ENCODE measurements at regions not wholly inside any gene's neighbourhood (a gene's known extent, or its start where the extent isn't known, plus 50 kb on each side); places are given as distances from the start of the nearest gene placed in this dataset.

DNA sequence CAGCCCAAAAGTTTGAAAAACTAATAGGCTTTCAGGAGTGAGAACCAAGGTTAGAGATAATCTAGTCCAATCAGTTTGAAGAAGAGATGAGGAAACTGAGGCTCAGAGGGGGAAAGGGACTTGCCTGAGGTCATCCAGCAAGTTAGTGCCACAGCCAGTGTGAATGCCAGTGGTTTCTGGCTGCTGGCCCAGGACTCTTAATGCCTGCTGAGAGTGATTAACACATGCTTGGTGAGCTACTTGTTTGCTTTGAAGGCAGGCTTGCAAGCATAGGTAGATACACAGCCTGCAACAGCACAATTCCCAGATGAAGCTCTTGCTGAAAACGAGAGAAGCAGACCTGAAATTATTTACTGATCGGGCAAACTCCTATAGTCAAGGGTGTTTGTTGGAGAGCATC, 591.6 kb upstream of the SGCD start:
- no peak for DNase-seq (ENCODE audit: low spot score)
- peaks cover 2 to 25% (median 24%) of the 10 kb centered on the region in 3 experiments for H3K27me3 ChIP-seq (ENCODE audit: control insufficient read depth in 3 of 3, insufficient read depth in 3 of 3, low read depth in 1 of 3, low read length in 3 of 3)
- no peak overlapping the region for H4K8ac ChIP-seq (ENCODE audit: low read depth, low read length)
- H2BK5ac ChIP-seq (ENCODE audit: low read length), result no peak overlapping the region
- no peak overlapping the region for H3K18ac ChIP-seq (ENCODE audit: low read length)
- no peak overlapping the region for H3K27ac ChIP-seq (replicated peaks; ENCODE audit: low read length)
- peaks cover 0 to 2% of the 10 kb centered on the region in 2 donors for H3K9me3 ChIP-seq (replicated peaks in 1 of 2; ENCODE audit: control insufficient read depth in 2 of 2, insufficient read depth in 1 of 2, low read depth in 1 of 2, low read length in 2 of 2)
- H3K4me1 ChIP-seq (ENCODE audit: control insufficient read depth in 2 of 2, insufficient read depth in 1 of 2, low read depth in 1 of 2, low read length in 2 of 2), result no peaks in the 10 kb centered on the region
- no peak overlapping the region for H3K4me2 ChIP-seq (ENCODE audit: insufficient read depth, low read length, poor library complexity, severe bottlenecking)
- H3K23ac ChIP-seq (ENCODE audit: low read depth, low read length, poor library complexity), result no peak overlapping the region
- no peak overlapping the region for H3K4me3 ChIP-seq (ENCODE audit: low read length in 2 of 2)
- no peaks in the 10 kb centered on the region for H3K36me3 ChIP-seq (replicated peaks in 1 of 2; ENCODE audit: control insufficient read depth in 2 of 2, insufficient read depth in 2 of 2, low read length in 2 of 2)
- no CpG with 5 or more reads among the region's 2 CpGs for WGBS, 2 donors (ENCODE audit: extremely low coverage in 2 of 2, insufficient read length in 2 of 2, insufficient replicate concordance in 1 of 2)
- no peaks in the 10 kb centered on the region for H3K79me1 ChIP-seq (ENCODE audit: low read depth, low read length)
- H2BK15ac ChIP-seq (ENCODE audit: low read length), result no peak overlapping the region
- H2AFZ ChIP-seq (ENCODE audit: low read length), result no peak overlapping the region
- H2BK120ac ChIP-seq (ENCODE audit: low read depth, low read length), result no peak overlapping the region
- H2BK12ac ChIP-seq (ENCODE audit: low read length), result no peak overlapping the region
- no peak overlapping the region for H3K4ac ChIP-seq (ENCODE audit: low read length)
- no peak overlapping the region for H3K9ac ChIP-seq (ENCODE audit: low read depth, low read length, poor library complexity)
- no peak overlapping the region for H3K14ac ChIP-seq (ENCODE audit: low read length)
- H4K91ac ChIP-seq (ENCODE audit: low read depth, low read length, poor library complexity), result no peak overlapping the region
- H2AK5ac ChIP-seq (ENCODE audit: low read depth, low read length), result no peak overlapping the region

DNA sequence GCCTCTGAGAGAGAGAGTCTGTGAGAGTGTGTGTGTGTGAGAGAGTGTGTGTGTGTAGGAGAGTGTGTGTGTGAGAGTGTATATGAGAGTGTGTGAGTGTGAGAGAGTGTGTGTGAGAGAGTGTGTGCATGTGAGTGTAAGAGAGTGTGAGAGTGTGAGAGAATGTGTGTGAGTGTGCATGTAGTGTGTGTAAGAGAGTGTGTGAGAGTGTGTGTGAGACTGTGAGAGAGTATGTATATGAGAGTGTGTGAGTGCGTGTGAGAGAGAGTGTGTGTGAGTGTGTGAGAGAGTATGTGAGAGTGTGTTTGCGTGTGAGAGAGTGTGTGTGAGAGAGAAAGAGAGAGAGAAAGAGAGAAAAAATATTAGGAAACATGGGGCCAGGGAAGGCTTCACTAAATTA, 588.3 kb upstream of the SGCD start:
- H3K79me1 ChIP-seq (ENCODE audit: low read depth, low read length), result no peaks in the 10 kb centered on the region
- no peak overlapping the region for H3K4me2 ChIP-seq (ENCODE audit: insufficient read depth, low read length, poor library complexity, severe bottlenecking)
- H2AK5ac ChIP-seq (ENCODE audit: low read depth, low read length), result no peak overlapping the region
- no peak overlapping the region for H2BK120ac ChIP-seq (ENCODE audit: low read depth, low read length)
- H2BK15ac ChIP-seq (ENCODE audit: low read length), result no peak overlapping the region
- no peak overlapping the region for H3K23ac ChIP-seq (ENCODE audit: low read depth, low read length, poor library complexity)
- no peak overlapping the region for H3K14ac ChIP-seq (ENCODE audit: low read length)
- no peak overlapping the region for H3K27ac ChIP-seq (replicated peaks; ENCODE audit: low read length)
- H2BK12ac ChIP-seq (ENCODE audit: low read length), result no peak overlapping the region
- H3K18ac ChIP-seq (ENCODE audit: low read length), result no peak overlapping the region
- H3K4ac ChIP-seq (ENCODE audit: low read length), result no peak overlapping the region
- H4K8ac ChIP-seq (ENCODE audit: low read depth, low read length), result no peak overlapping the region
- H3K4me3 ChIP-seq (ENCODE audit: low read length in 2 of 2), result no peak overlapping the region
- 100% methylated on average over 2 of the region's 2 CpGs for WGBS, 2 donors (ENCODE audit: extremely low coverage in 2 of 2, insufficient read length in 2 of 2, insufficient replicate concordance in 1 of 2)
- H2BK5ac ChIP-seq (ENCODE audit: low read length), result no peak overlapping the region
- H3K9ac ChIP-seq (ENCODE audit: low read depth, low read length, poor library complexity), result no peak overlapping the region
- H3K9me3 ChIP-seq (replicated peaks in 1 of 2; ENCODE audit: control insufficient read depth in 2 of 2, insufficient read depth in 1 of 2, low read depth in 1 of 2, low read length in 2 of 2), result peaks cover 0 to 2% of the 10 kb centered on the region in 2 donors
- H4K91ac ChIP-seq (ENCODE audit: low read depth, low read length, poor library complexity), result no peak overlapping the region
- DNase-seq (ENCODE audit: low spot score), result no peak
- no peaks in the 10 kb centered on the region for H3K36me3 ChIP-seq (replicated peaks in 1 of 2; ENCODE audit: control insufficient read depth in 2 of 2, insufficient read depth in 2 of 2, low read length in 2 of 2)
- no peaks in the 10 kb centered on the region for H3K4me1 ChIP-seq (ENCODE audit: control insufficient read depth in 2 of 2, insufficient read depth in 1 of 2, low read depth in 1 of 2, low read length in 2 of 2)
- H3K27me3 ChIP-seq (ENCODE audit: control insufficient read depth in 3 of 3, insufficient read depth in 3 of 3, low read depth in 1 of 3, low read length in 3 of 3), result no peaks in the 10 kb centered on the region
- H2AFZ ChIP-seq (ENCODE audit: low read length), result no peak overlapping the region

DNA sequence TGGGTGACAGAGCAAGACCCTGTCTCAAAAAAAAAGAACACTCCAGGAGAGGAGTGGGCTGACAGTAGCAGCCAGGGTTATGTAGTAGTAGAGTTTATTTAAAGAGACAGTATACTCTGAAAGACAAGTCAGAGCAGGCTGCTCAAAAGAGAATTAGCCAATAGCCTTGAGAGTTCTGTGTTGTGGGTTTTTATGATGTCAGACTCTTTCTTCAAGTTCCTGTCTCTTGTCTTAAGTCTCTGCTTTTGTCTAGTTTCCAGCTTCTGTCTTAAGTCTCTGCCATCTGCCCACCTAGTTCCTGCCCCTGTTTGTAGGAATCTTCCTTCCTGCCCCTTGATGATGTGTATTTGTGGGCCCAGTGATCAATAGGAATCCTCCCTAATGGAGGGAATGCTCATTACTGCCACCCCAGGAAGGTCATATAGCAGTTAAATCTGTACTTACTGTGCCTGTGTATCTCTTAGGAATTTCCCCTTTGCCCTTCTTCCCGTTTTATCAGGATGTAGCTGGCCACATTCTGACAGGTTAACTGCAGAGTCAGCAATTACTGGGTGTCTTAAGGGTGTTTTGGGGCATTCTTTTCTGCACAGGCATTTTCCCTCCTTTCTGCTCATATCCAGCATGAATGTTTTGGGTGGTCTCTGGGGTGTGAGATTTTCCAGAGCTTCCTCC, 580.5 kb upstream of the SGCD start:
- H3K36me3 ChIP-seq (replicated peaks in 1 of 2; ENCODE audit: control insufficient read depth in 2 of 2, insufficient read depth in 2 of 2, low read length in 2 of 2), result no peaks in the 10 kb centered on the region
- no peak for DNase-seq (ENCODE audit: low spot score)
- no peak overlapping the region for H4K8ac ChIP-seq (ENCODE audit: low read depth, low read length)
- no CpG with 5 or more reads among the region's 1 CpG for WGBS, 2 donors (ENCODE audit: extremely low coverage in 2 of 2, insufficient read length in 2 of 2, insufficient replicate concordance in 1 of 2)
- no peak overlapping the region for H3K27ac ChIP-seq (replicated peaks; ENCODE audit: low read length)
- H3K79me1 ChIP-seq (ENCODE audit: low read depth, low read length), result no peaks in the 10 kb centered on the region
- H3K23ac ChIP-seq (ENCODE audit: low read depth, low read length, poor library complexity), result no peak overlapping the region
- no peak overlapping the region for H3K4me3 ChIP-seq (ENCODE audit: low read length in 2 of 2)
- H2AK5ac ChIP-seq (ENCODE audit: low read depth, low read length), result no peak overlapping the region
- no peaks in the 10 kb centered on the region for H3K9me3 ChIP-seq (replicated peaks in 1 of 2; ENCODE audit: control insufficient read depth in 2 of 2, insufficient read depth in 1 of 2, low read depth in 1 of 2, low read length in 2 of 2)
- H2BK12ac ChIP-seq (ENCODE audit: low read length), result no peak overlapping the region
- H2AFZ ChIP-seq (ENCODE audit: low read length), result no peak overlapping the region
- no peaks in the 10 kb centered on the region for H3K27me3 ChIP-seq (ENCODE audit: control insufficient read depth in 3 of 3, insufficient read depth in 3 of 3, low read depth in 1 of 3, low read length in 3 of 3)
- H3K18ac ChIP-seq (ENCODE audit: low read length), result no peak overlapping the region
- H2BK15ac ChIP-seq (ENCODE audit: low read length), result no peak overlapping the region
- H2BK5ac ChIP-seq (ENCODE audit: low read length), result no peak overlapping the region
- H3K4me1 ChIP-seq (ENCODE audit: control insufficient read depth in 2 of 2, insufficient read depth in 1 of 2, low read depth in 1 of 2, low read length in 2 of 2), result no peaks in the 10 kb centered on the region
- no peak overlapping the region for H2BK120ac ChIP-seq (ENCODE audit: low read depth, low read length)
- no peak overlapping the region for H3K14ac ChIP-seq (ENCODE audit: low read length)
- no peak overlapping the region for H4K91ac ChIP-seq (ENCODE audit: low read depth, low read length, poor library complexity)
- no peak overlapping the region for H3K9ac ChIP-seq (ENCODE audit: low read depth, low read length, poor library complexity)
- no peak overlapping the region for H3K4ac ChIP-seq (ENCODE audit: low read length)
- no peak overlapping the region for H3K4me2 ChIP-seq (ENCODE audit: insufficient read depth, low read length, poor library complexity, severe bottlenecking)

DNA sequence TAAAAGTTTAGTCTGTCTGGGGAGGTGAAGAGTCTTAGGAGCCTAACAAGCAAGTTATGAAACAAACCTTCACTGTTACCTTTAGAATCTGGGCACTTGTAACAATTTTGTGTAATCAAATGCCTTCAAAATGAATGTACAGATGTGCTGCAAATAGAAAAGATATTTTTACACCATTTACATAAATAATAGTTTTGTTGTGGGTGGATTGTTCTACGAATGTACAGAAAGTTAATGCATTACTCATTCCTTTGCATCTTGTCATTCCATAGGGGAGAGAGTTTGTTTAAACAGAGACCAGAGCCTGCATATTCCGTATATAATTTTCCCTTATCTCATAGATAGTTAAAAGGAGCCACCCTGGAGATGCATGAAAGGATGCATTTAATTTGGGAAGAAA, 576.9 kb upstream of the SGCD start:
- Histone ChIP-seq H3K36me3 (replicated peaks in 1 of 2; ENCODE audit: control insufficient read depth in 2 of 2, insufficient read depth in 2 of 2, low read length in 2 of 2) (no peaks in the 10 kb centered on the region), H3K27me3 (ENCODE audit: control insufficient read depth in 3 of 3, insufficient read depth in 3 of 3, low read depth in 1 of 3, low read length in 3 of 3) (no peaks in the 10 kb centered on the region), H3K14ac (ENCODE audit: low read length) (no peak overlapping the region), H3K23ac (ENCODE audit: low read depth, low read length, poor library complexity) (no peak overlapping the region), H2BK12ac (ENCODE audit: low read length) (no peak overlapping the region), H3K18ac (ENCODE audit: low read length) (no peak overlapping the region), H3K4me1 (ENCODE audit: control insufficient read depth in 2 of 2, insufficient read depth in 1 of 2, low read depth in 1 of 2, low read length in 2 of 2) (no peaks in the 10 kb centered on the region), H3K27ac (replicated peaks; ENCODE audit: low read length) (no peak overlapping the region), H2BK120ac (ENCODE audit: low read depth, low read length) (no peak overlapping the region), H2BK15ac (ENCODE audit: low read length) (no peak overlapping the region), H3K4me2 (ENCODE audit: insufficient read depth, low read length, poor library complexity, severe bottlenecking) (no peak overlapping the region), H3K9ac (ENCODE audit: low read depth, low read length, poor library complexity) (no peak overlapping the region), H4K8ac (ENCODE audit: low read depth, low read length) (no peak overlapping the region), H2BK5ac (ENCODE audit: low read length) (no peak overlapping the region), H3K4me3 (ENCODE audit: low read length in 2 of 2) (no peak overlapping the region), H3K4ac (ENCODE audit: low read length) (no peak overlapping the region), H2AK5ac (ENCODE audit: low read depth, low read length) (no peak overlapping the region), H2AFZ (ENCODE audit: low read length) (no peak overlapping the region), H4K91ac (ENCODE audit: low read depth, low read length, poor library complexity) (no peak overlapping the region), H3K9me3 (replicated peaks in 1 of 2; ENCODE audit: control insufficient read depth in 2 of 2, insufficient read depth in 1 of 2, low read depth in 1 of 2, low read length in 2 of 2) (no peaks in the 10 kb centered on the region), H3K79me1 (ENCODE audit: low read depth, low read length) (no peaks in the 10 kb centered on the region)
- DNase-seq (ENCODE audit: low spot score), result no peak
- no CpG with 5 or more reads among the region's 2 CpGs for WGBS, 2 donors (ENCODE audit: extremely low coverage in 2 of 2, insufficient read length in 2 of 2, insufficient replicate concordance in 1 of 2)
